K562 (cell line): ENCODE measurements at regions not wholly inside any gene's neighbourhood (a gene's known extent, or its start where the extent isn't known, plus 50 kb on each side); places are given as distances from the start of the nearest gene placed in this dataset.

Source experiments
- ZNF347 ChIP-seq: fragments of 450-650 bp; formaldehyde crosslinking; IDR thresholded peaks from 2 replicates; pipeline ENCODE4 v1.4.0; 2020; ENCODE audit warnings: low read depth, mild to moderate bottlenecking, moderate library complexity
- TF ChIP-seq, protein P1 (sequence below), 2 experiments: fragments of 450-650 bp in 1 of 2; sonication (generic) in 1 of 2; formaldehyde crosslinking in 1 of 2; IDR thresholded peaks; 2 replicates each; pipeline versions ENCODE4 v1.7.1 to v1.9.0; 2016 to 2022; ENCODE audit warnings: inconsistent platforms in 1 of 2, mild to moderate bottlenecking in 1 of 2, missing genetic modification reagents in 1 of 2
- TF ChIP-seq, protein P2 (sequence below), 3 experiments: IDR thresholded peaks in 2 of 3; conservative IDR thresholded peaks in 1 of 3; 2 replicates each; pipeline ENCODE4 v1.5.1; 2011 to 2012; ENCODE audit warnings: low read length in 3 of 3, mild to moderate bottlenecking in 3 of 3, control low read depth in 2 of 3, improper control_type of control experiment in 1 of 3, inconsistent platforms in 1 of 3, low read depth in 1 of 3, mixed read lengths in 1 of 3, moderate library complexity in 1 of 3; ENCODE audit not compliant: insufficient read depth in 2 of 3

DNA sequence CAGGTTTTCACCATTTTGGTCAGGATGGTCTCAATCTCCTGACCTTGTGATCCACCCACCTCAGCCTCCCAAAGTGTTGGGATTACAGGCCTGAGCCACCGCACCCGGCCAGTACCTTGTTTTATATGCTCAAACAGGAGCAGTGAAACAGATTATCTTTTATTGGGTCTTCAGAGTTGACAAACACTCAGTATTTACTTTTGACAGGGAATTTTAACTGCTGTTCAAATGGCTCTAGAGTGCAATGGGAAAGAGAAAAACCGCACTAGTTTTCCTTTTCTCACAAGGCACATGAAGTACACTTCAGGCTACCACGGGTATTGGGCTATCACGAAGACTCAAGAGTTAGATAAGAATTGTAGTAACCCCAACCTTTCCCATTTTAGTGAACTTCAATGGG, 471.9 kb upstream of the DAB2 start (continued):
- TF ChIP-seq, protein P1, sequence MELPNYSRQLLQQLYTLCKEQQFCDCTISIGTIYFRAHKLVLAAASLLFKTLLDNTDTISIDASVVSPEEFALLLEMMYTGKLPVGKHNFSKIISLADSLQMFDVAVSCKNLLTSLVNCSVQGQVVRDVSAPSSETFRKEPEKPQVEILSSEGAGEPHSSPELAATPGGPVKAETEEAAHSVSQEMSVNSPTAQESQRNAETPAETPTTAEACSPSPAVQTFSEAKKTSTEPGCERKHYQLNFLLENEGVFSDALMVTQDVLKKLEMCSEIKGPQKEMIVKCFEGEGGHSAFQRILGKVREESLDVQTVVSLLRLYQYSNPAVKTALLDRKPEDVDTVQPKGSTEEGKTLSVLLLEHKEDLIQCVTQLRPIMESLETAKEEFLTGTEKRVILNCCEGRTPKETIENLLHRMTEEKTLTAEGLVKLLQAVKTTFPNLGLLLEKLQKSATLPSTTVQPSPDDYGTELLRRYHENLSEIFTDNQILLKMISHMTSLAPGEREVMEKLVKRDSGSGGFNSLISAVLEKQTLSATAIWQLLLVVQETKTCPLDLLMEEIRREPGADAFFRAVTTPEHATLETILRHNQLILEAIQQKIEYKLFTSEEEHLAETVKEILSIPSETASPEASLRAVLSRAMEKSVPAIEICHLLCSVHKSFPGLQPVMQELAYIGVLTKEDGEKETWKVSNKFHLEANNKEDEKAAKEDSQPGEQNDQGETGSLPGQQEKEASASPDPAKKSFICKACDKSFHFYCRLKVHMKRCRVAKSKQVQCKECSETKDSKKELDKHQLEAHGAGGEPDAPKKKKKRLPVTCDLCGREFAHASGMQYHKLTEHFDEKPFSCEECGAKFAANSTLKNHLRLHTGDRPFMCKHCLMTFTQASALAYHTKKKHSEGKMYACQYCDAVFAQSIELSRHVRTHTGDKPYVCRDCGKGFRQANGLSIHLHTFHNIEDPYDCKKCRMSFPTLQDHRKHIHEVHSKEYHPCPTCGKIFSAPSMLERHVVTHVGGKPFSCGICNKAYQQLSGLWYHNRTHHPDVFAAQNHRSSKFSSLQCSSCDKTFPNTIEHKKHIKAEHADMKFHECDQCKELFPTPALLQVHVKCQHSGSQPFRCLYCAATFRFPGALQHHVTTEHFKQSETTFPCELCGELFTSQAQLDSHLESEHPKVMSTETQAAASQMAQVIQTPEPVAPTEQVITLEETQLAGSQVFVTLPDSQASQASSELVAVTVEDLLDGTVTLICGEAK (IDR thresholded peaks at IDR 0.05): no peak
- TF ChIP-seq, protein P1 (CRISPR knock-in tag; IDR thresholded peaks at IDR 0.05): no peak
- TF ChIP-seq ZNF347 (CRISPR knock-in tag): no peak
- TF ChIP-seq, protein P2, sequence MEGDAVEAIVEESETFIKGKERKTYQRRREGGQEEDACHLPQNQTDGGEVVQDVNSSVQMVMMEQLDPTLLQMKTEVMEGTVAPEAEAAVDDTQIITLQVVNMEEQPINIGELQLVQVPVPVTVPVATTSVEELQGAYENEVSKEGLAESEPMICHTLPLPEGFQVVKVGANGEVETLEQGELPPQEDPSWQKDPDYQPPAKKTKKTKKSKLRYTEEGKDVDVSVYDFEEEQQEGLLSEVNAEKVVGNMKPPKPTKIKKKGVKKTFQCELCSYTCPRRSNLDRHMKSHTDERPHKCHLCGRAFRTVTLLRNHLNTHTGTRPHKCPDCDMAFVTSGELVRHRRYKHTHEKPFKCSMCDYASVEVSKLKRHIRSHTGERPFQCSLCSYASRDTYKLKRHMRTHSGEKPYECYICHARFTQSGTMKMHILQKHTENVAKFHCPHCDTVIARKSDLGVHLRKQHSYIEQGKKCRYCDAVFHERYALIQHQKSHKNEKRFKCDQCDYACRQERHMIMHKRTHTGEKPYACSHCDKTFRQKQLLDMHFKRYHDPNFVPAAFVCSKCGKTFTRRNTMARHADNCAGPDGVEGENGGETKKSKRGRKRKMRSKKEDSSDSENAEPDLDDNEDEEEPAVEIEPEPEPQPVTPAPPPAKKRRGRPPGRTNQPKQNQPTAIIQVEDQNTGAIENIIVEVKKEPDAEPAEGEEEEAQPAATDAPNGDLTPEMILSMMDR (IDR thresholded peaks at IDR 0.05 in 2 of 3, conservative IDR thresholded peaks at IDR 0.05 in 1 of 3; ENCODE audit: insufficient read depth in 2 of 3, low read depth in 1 of 3, low read length in 3 of 3): no peak
